Memory B cell (primary cell): ENCODE measurements at regions not wholly inside any gene's neighbourhood (a gene's known extent, or its start where the extent isn't known, plus 50 kb on each side); places are given as distances from the start of the nearest gene placed in this dataset.
"Not testable (repeated sequence)": the region's sequence is repeated elsewhere in the genome, so short reads cannot be mapped to it uniquely, and the experiment has no call there.

ENCODE experiments used
- ATAC-seq: fragments of 150-1000 bp; cut with Tn5 transposase; 2 replicates; pipeline ENCODE4 v1.10.0; 2021; ENCODE audit warnings: low read depth, mild to moderate bottlenecking, moderate library complexity
- DNase-seq, 2 donors: peaks; one replicate each; pipeline ENCODE4 v3.0.0; 2022; ENCODE audit warnings: low spot score in 2 of 2
- H3K27ac Mint-ChIP-seq: one replicate; pipeline ENCODE4 v1.8.0; 2022; ENCODE audit warnings: mild to moderate bottlenecking, moderate library complexity, mixed read lengths
- H3K27me3 Mint-ChIP-seq: one replicate; pipeline ENCODE4 v1.8.0; 2022; ENCODE audit warnings: mixed read lengths
- H3K36me3 Mint-ChIP-seq: one replicate; pipeline ENCODE4 v1.8.0; 2022; ENCODE audit warnings: mild to moderate bottlenecking, mixed read lengths
- H3K4me1 Mint-ChIP-seq: one replicate; pipeline ENCODE4 v1.8.0; 2022; ENCODE audit warnings: mixed read lengths
- H3K4me3 Mint-ChIP-seq: one replicate; pipeline ENCODE4 v1.8.0; 2022; ENCODE audit warnings: mild to moderate bottlenecking, moderate library complexity, mixed read lengths
- H3K9me3 Mint-ChIP-seq: one replicate; pipeline ENCODE4 v1.8.0; 2022; ENCODE audit warnings: mixed read lengths

- Mint-ChIP-seq H3K4me1 (peaks cover 10% of the 10 kb centered on the region), H3K9me3 (no peaks in the 10 kb centered on the region)
- no peak for ATAC-seq
Measured at GRCh38 chr1:101185421-101185820, 51.4 kb upstream of the S1PR1 start.

GRCh38 chr1:101183388-101183699 lies 53.5 kb upstream of the S1PR1 start:
- ATAC-seq (no peak), DNase-seq (no peak)
- no peaks in the 10 kb centered on the region for H3K9me3 Mint-ChIP-seq
- H3K27me3 Mint-ChIP-seq: no peaks in the 10 kb centered on the region
- H3K4me1 Mint-ChIP-seq: peaks cover 22% of the 10 kb centered on the region
- H3K4me3 Mint-ChIP-seq: no peak overlapping the region
- H3K36me3 Mint-ChIP-seq: no peaks in the 10 kb centered on the region
- H3K27ac Mint-ChIP-seq: no peak overlapping the region

More at GRCh38 chr1:101185421-101185820, 51.4 kb upstream of the S1PR1 start:
- Mint-ChIP-seq H3K27me3 (no peaks in the 10 kb centered on the region), H3K27ac (no peak overlapping the region), H3K4me3 (no peak overlapping the region), H3K36me3 (no peaks in the 10 kb centered on the region)
- no peak for DNase-seq

GRCh38 chr1:101182627-101183387 lies 54.0 kb upstream of the S1PR1 start:
- ATAC-seq (no peak), DNase-seq (no peak)
- Mint-ChIP-seq H3K27me3 (no peaks in the 10 kb centered on the region), H3K4me3 (no peak overlapping the region), H3K27ac (no peak overlapping the region), H3K9me3 (no peaks in the 10 kb centered on the region), H3K36me3 (no peaks in the 10 kb centered on the region), H3K4me1 (peaks cover 22% of the 10 kb centered on the region)

- H3K27me3 Mint-ChIP-seq: no peaks in the 10 kb centered on the region
- H3K4me1 Mint-ChIP-seq: peaks cover 20% of the 10 kb centered on the region
- DNase-seq (no peak), ATAC-seq (no peak)
- no peak overlapping the region for H3K4me3 Mint-ChIP-seq
- H3K27ac Mint-ChIP-seq: peak overlapping the region; percentile 6
- no peaks in the 10 kb centered on the region for H3K36me3 Mint-ChIP-seq
- H3K9me3 Mint-ChIP-seq: no peaks in the 10 kb centered on the region
Measured at GRCh38 chr1:101181930-101182329, 54.9 kb upstream of the S1PR1 start.

GRCh38 chr1:101178688-101179491 lies 57.9 kb upstream of the S1PR1 start:
- H3K27ac Mint-ChIP-seq: peak overlapping the region; percentile 61
- peak; percentile 68 for ATAC-seq
- H3K4me1 Mint-ChIP-seq: peaks cover 12% of the 10 kb centered on the region
- H3K36me3 Mint-ChIP-seq: no peaks in the 10 kb centered on the region
- H3K9me3 Mint-ChIP-seq: no peaks in the 10 kb centered on the region
- peak overlapping the region; percentile 32 for H3K4me3 Mint-ChIP-seq
- no peaks in the 10 kb centered on the region for H3K27me3 Mint-ChIP-seq
- no peak for DNase-seq

- peak overlapping the region; percentile 21 for H3K27ac Mint-ChIP-seq
- no peaks in the 10 kb centered on the region for H3K9me3 Mint-ChIP-seq
- ATAC-seq: no peak
- no peak overlapping the region for H3K4me3 Mint-ChIP-seq
- no peaks in the 10 kb centered on the region for H3K36me3 Mint-ChIP-seq
- peaks cover 12% of the 10 kb centered on the region for H3K4me1 Mint-ChIP-seq
- no peaks in the 10 kb centered on the region for H3K27me3 Mint-ChIP-seq
- no peak for DNase-seq
Measured at GRCh38 chr1:101178341-101178687, 58.5 kb upstream of the S1PR1 start.

- peaks cover 12% of the 10 kb centered on the region for H3K4me1 Mint-ChIP-seq
- H3K9me3 Mint-ChIP-seq: no peaks in the 10 kb centered on the region
- H3K27me3 Mint-ChIP-seq: no peaks in the 10 kb centered on the region
- H3K4me3 Mint-ChIP-seq: no peak overlapping the region
- H3K36me3 Mint-ChIP-seq: no peaks in the 10 kb centered on the region
- ATAC-seq (no peak), DNase-seq (no peak)
- no peak overlapping the region for H3K27ac Mint-ChIP-seq
Measured at GRCh38 chr1:101175886-101176285, 60.9 kb upstream of the S1PR1 start.

GRCh38 chr1:101175466-101175865 lies 61.4 kb upstream of the S1PR1 start:
- Mint-ChIP-seq H3K9me3 (no peaks in the 10 kb centered on the region), H3K4me1 (peaks cover 12% of the 10 kb centered on the region), H3K27me3 (no peaks in the 10 kb centered on the region), H3K36me3 (no peaks in the 10 kb centered on the region), H3K4me3 (no peak overlapping the region), H3K27ac (no peak overlapping the region)
- ATAC-seq (no peak), DNase-seq (no peak)

GRCh38 chr1:101174722-101175121 lies 62.1 kb upstream of the S1PR1 start:
- Mint-ChIP-seq H3K4me1 (peaks cover 10% of the 10 kb centered on the region), H3K27me3 (no peaks in the 10 kb centered on the region), H3K27ac (no peak overlapping the region)

GRCh38 chr1:101174298-101174697 lies 62.5 kb upstream of the S1PR1 start:
- not testable (repeated sequence) for H3K27me3 Mint-ChIP-seq, H3K9me3 Mint-ChIP-seq, H3K36me3 Mint-ChIP-seq, H3K27ac Mint-ChIP-seq, H3K4me1 Mint-ChIP-seq, H3K4me3 Mint-ChIP-seq, DNase-seq, ATAC-seq

More at GRCh38 chr1:101174722-101175121, 62.1 kb upstream of the S1PR1 start:
- no peak for ATAC-seq
- no peaks in the 10 kb centered on the region for H3K9me3 Mint-ChIP-seq
- no peak for DNase-seq
- no peaks in the 10 kb centered on the region for H3K36me3 Mint-ChIP-seq
- H3K4me3 Mint-ChIP-seq: no peak overlapping the region

GRCh38 chr1:101170506-101171050 lies 66.2 kb upstream of the S1PR1 start:
- no peaks in the 10 kb centered on the region for H3K27me3 Mint-ChIP-seq
- no peaks in the 10 kb centered on the region for H3K9me3 Mint-ChIP-seq
- DNase-seq (no peak), ATAC-seq (no peak)
- no peak overlapping the region for H3K27ac Mint-ChIP-seq
- H3K4me3 Mint-ChIP-seq: no peak overlapping the region
- H3K36me3 Mint-ChIP-seq: no peaks in the 10 kb centered on the region
- H3K4me1 Mint-ChIP-seq: peaks cover 4% of the 10 kb centered on the region

GRCh38 chr1:101167891-101168290 lies 68.9 kb upstream of the S1PR1 start:
- no peak for ATAC-seq
- H3K9me3 Mint-ChIP-seq: no peaks in the 10 kb centered on the region
- H3K27me3 Mint-ChIP-seq: no peaks in the 10 kb centered on the region
- peaks cover 4% of the 10 kb centered on the region for H3K4me1 Mint-ChIP-seq
- no peak overlapping the region for H3K27ac Mint-ChIP-seq
- DNase-seq: no peak
- H3K4me3 Mint-ChIP-seq: no peak overlapping the region
- H3K36me3 Mint-ChIP-seq: no peaks in the 10 kb centered on the region

- H3K27me3 Mint-ChIP-seq: no peaks in the 10 kb centered on the region
- no peak overlapping the region for H3K27ac Mint-ChIP-seq
- peaks cover 4% of the 10 kb centered on the region for H3K4me1 Mint-ChIP-seq
- ATAC-seq (no peak), DNase-seq (no peak)
- H3K4me3 Mint-ChIP-seq: no peak overlapping the region
- no peaks in the 10 kb centered on the region for H3K36me3 Mint-ChIP-seq
- no peaks in the 10 kb centered on the region for H3K9me3 Mint-ChIP-seq
Measured at GRCh38 chr1:101166583-101167120, 70.2 kb upstream of the S1PR1 start.

GRCh38 chr1:101165954-101166353 lies 70.9 kb upstream of the S1PR1 start:
- H3K9me3 Mint-ChIP-seq: no peaks in the 10 kb centered on the region
- H3K36me3 Mint-ChIP-seq: no peaks in the 10 kb centered on the region
- H3K4me3 Mint-ChIP-seq: no peak overlapping the region
- H3K27me3 Mint-ChIP-seq: no peaks in the 10 kb centered on the region
- no peak for DNase-seq
- H3K4me1 Mint-ChIP-seq: peaks cover 4% of the 10 kb centered on the region
- no peak for ATAC-seq
- H3K27ac Mint-ChIP-seq: peak overlapping the region; percentile 12
